ENCODE measurements at regions not wholly inside any gene's neighbourhood (a gene's known extent, or its start where the extent isn't known, plus 50 kb on each side); places are given as distances from the start of the nearest gene placed in this dataset.

- peaks cover 4% of the 10 kb centered on the region for H3K27me3 Mint-ChIP-seq (ENCODE audit: low read depth)
- H3K9me3 Mint-ChIP-seq: peaks cover 5% of the 10 kb centered on the region
- H3K36me3 Mint-ChIP-seq (ENCODE audit: low read depth): no peaks in the 10 kb centered on the region
- no peak overlapping the region for H3K4me3 Mint-ChIP-seq
- H3K4me1 Mint-ChIP-seq: no peaks in the 10 kb centered on the region
- TF ChIP-seq CTCF (conservative IDR thresholded peaks at IDR 0.05): no peak
- no peak for DNase-seq (ENCODE audit: low read depth, low spot score)
- H3K27ac Mint-ChIP-seq (ENCODE audit: unreplicated experiment): no peak overlapping the region
These were observed 91.0 kb upstream of the DDX18 start for GRCh38 chr2:117723483-117723882.

GRCh38 chr2:117723888-117724434 is 90.5 kb upstream of the DDX18 start:
- H3K36me3 Mint-ChIP-seq (ENCODE audit: low read depth): no peaks in the 10 kb centered on the region
- peaks cover 5% of the 10 kb centered on the region for H3K9me3 Mint-ChIP-seq
- TF ChIP-seq CTCF (conservative IDR thresholded peaks at IDR 0.05): no peak
- DNase-seq (ENCODE audit: low read depth, low spot score): no peak
- H3K27ac Mint-ChIP-seq (ENCODE audit: unreplicated experiment): no peak overlapping the region
- peaks cover 4% of the 10 kb centered on the region for H3K27me3 Mint-ChIP-seq (ENCODE audit: low read depth)
- H3K4me1 Mint-ChIP-seq: no peaks in the 10 kb centered on the region
- no peak overlapping the region for H3K4me3 Mint-ChIP-seq

GRCh38 chr2:117726747-117727146 is 87.7 kb upstream of the DDX18 start:
- no peak overlapping the region for H3K4me3 Mint-ChIP-seq
- H3K9me3 Mint-ChIP-seq: peaks cover 5% of the 10 kb centered on the region
- H3K36me3 Mint-ChIP-seq (ENCODE audit: low read depth): no peaks in the 10 kb centered on the region
- no peaks in the 10 kb centered on the region for H3K4me1 Mint-ChIP-seq
- no peak for DNase-seq (ENCODE audit: low read depth, low spot score)
- no peak for TF ChIP-seq CTCF (conservative IDR thresholded peaks at IDR 0.05)
- H3K27ac Mint-ChIP-seq (ENCODE audit: unreplicated experiment): no peak overlapping the region
- peaks cover 4% of the 10 kb centered on the region for H3K27me3 Mint-ChIP-seq (ENCODE audit: low read depth)

- no peak overlapping the region for H3K27ac Mint-ChIP-seq (ENCODE audit: unreplicated experiment)
- no peaks in the 10 kb centered on the region for H3K9me3 Mint-ChIP-seq
- H3K4me1 Mint-ChIP-seq: no peaks in the 10 kb centered on the region
- no peak for DNase-seq (ENCODE audit: low read depth, low spot score)
- no peak for TF ChIP-seq CTCF (conservative IDR thresholded peaks at IDR 0.05)
- no peaks in the 10 kb centered on the region for H3K36me3 Mint-ChIP-seq (ENCODE audit: low read depth)
- no peak overlapping the region for H3K4me3 Mint-ChIP-seq
- H3K27me3 Mint-ChIP-seq (ENCODE audit: low read depth): no peaks in the 10 kb centered on the region
These were observed 76.6 kb upstream of the DDX18 start for GRCh38 chr2:117737846-117738245.

GRCh38 chr2:117738991-117739839 is 75.3 kb upstream of the DDX18 start:
- TF ChIP-seq CTCF (conservative IDR thresholded peaks at IDR 0.05): no peak
- Mint-ChIP-seq H3K36me3 (ENCODE audit: low read depth) (no peaks in the 10 kb centered on the region), H3K4me1 (no peaks in the 10 kb centered on the region), H3K27me3 (ENCODE audit: low read depth) (no peaks in the 10 kb centered on the region), H3K27ac (ENCODE audit: unreplicated experiment) (no peak overlapping the region), H3K4me3 (no peak overlapping the region), H3K9me3 (no peaks in the 10 kb centered on the region)
- no peak for DNase-seq (ENCODE audit: low read depth, low spot score)
